ENCODE measurements at regions not wholly inside any gene's neighbourhood (a gene's known extent, or its start where the extent isn't known, plus 50 kb on each side); places are given as distances from the start of the nearest gene placed in this dataset.
A peak's percentile ranks its signal among the peaks of the same experiment; 100 is the strongest.
"Not testable (repeated sequence)": the region's sequence is repeated elsewhere in the genome, so short reads cannot be mapped to it uniquely, and the experiment has no call there.

DNA sequence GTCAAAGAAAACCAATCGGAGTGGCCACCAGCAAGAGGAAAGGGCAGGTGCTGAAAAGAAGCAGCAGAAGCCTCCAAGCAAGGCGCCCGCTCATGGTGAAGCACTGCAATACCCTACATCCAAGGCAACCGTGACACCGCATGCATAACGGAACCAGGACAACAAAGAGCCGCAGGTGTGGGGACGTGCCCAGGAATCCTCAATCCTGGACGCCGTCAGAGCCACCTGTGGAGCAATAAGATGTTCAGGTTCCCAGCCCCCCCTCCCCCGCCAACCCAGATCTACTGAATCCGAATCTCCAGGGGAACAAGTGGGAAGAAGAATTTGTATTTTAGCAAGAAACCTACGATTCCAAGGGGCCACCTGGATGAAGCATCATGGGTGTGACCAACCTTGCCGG, 70.8 kb downstream of the SHANK2 start:
- no peak for DNase-seq

DNA sequence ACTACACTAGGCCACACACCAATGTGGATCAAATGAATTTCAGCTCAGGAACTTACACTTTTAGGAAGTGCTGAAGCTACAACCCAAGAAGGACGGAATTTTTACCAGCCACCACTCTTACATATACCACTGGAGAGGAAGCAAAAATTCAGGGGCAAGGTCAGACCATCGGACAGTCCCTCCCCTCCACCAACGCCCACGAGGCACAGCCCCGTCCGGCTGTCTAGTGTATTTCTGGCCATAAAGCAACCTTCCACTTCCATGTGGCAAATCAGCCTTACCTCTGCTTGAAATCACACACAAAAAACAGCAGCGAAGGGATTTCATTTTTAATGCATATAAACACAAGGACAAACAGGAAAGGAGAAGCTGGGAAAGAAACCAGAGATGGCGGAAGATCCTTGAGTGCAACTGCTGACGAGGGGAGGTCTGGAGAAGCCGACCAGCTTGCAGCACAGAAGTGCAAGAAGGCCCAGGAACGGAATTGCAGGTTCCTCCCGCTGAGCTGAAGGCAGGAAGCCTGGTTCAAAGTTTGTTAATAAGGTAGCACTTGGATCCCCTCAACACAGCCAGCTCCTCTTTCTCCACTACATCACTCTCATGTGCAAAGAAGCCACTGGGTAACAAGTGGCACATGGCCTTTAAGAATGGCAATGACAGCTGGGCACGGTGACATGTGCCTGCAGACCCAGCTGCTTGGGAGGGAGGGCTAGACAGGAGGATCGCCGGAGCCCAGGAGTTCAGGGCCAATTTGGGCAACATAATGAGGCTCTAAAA, 71.5 kb downstream of the SHANK2 start:
- DNase-seq = no peak

DNA sequence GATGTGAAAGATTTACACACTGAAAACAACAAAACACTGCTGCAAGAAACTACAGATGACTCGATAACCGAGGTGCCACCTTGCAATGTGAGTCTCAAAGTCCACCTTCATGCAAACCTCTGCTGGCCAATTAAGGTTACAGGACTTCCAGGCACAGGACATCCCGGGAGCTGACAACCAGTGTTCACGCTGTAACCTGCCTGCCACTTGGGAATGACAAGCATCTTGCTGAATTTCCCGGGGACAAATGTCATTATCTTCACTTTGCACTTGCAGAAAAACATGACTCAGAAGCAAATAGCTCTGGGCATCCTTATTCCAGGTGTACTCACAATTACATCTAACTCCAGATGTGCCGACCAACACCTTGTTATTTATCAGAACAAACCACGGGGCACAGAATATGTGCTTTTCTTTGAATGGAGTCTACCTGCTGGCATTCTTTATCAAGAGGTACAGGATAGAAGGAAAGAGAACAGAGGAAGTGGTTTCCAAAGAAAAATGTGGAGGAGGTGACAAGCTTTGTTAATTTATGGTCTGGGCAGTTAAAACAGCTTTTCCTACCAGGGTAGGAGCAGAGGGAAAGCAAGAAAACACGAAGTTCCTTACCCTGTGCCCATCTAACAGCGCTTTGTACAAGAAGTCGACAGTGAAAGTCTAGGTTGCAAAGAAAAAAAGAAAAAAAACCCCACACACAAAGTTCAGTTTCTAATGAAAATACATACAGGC, 72.3 kb downstream of the SHANK2 start:
- DNase-seq = peak; percentile 2

DNA sequence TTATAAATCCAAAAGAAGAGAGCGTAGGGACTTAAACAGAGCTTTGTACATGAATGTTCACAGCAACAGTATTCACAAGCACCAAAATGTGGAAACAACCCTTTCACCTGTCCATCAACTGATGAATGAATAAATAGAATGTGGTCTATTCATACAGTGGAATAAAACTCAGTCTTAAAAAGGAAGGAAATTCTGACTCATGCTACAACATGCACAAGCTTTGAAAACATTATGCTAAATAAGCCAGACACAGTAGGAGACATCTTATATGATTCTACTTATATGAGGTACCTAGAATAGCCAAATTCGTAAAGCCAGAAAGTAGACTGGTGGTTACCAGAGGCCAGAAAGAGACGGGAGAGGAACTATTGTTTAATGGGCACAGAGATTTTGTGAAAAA, 74.3 kb downstream of the SHANK2 start:
- no peak for DNase-seq

DNA sequence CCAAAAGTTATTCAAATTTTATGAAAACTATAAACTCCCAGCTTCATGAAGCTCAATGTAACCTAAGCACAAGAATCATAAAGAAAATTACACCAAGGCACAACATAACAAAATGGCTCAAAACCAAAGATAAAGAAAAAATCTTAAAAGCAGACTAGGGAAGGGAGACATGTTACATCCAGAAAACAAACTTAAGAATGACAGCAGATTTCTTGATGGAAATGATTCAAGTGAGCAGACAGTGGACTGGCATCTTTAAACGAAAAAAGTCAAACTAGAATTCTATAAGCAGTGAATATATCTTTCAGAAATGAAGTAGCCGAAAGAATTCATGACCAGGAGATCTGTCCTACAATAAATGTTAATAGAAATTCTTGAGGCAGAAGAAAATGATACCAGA, 75.6 kb downstream of the SHANK2 start:
- DNase-seq = no peak

DNA sequence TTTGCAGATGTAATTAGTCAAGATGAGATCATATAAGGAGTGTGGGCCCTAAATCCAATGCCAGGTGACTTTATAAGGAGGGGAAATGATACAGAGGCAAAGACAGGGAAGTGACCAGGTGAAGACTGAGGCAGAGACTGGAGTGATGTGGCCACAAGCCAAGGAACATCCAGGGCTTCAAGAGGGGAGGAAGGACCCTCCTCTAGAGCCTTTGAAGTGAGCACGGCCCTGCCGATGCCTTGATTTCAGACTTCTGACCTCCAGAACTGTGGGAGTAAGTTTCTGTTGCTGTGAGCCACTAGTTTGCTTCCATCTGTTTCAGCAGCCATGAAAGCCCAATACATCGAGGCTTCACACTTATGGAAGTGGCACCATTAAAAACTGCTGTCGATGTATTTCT, 78.7 kb downstream of the SHANK2 start:
- DNase-seq = no peak

DNA sequence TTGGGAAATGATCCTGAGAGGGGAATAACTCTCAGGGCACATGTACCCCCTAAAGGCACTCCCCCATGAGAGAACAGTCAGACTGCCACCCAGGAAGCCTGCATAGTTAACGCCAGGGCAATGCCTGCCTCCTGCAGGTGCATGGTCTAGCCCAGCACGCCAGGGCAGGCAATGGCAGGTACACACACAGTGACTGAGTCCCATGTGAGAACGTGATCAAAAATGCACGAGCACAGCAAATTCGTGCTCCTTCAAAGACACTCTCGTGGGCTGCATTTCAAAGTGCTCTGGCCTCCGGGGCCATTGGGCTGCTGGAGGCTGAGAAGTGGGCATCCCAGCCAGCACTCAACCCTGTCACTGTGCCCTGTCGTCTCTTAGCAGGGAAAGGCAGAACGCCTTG, 79.7 kb downstream of the SHANK2 start:
- no peak for DNase-seq

DNA sequence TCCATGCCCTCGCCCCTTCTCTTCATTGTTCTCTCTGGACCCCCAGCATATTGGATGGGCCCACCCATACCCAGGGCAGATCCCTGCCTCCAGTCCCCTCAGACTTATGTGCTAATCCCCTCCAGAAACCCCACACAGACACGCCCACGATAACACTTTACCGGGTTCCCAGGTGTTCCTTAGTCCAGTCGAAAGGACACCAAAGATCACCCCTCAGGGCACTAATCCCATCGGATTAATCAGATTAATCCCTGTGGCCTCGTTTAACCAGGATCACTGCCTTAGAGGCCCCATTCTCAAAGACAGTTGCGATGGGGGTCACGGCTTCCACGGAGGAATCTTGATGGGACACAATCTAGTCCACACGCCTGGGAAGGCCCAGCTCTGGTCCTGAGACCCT, 80.8 kb downstream of the SHANK2 start:
- DNase-seq = no peak

DNA sequence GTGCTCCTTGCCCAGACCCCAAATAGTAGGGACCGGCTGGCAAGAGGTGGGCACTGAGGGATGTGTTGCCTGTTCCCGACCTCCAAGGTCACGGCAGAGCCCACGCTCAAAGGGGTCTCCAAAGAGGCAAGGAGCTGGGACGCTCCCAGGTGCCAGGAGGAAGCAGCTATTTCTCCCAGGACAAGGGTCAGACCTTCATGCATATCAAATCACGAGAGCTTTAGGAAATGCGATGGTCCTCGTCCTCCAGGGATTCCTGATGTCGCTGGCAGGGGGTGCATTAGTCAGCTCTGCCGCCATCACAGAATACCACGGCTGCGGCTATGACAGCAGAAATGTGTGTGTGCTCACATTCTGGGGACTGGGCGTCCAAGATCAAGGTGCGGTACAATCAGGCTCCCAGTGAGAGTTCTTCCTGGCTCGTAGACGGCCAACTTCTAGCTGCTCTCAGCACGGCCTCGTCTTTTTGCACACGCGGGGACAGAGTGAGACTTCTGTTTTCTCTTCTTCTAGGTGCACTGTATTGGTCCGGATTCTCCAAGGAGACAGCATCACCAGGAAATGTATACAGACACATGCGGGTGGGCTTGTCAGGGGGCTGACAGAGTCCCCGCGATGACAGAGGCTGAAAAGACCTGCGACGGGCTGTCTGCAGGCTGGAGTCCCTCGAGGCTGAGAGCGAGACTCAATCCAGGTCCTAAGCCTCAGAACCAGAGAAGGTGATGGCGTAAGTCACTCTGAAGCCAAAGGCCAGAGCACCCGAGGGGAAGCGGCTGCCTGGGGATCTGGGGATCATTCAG, 81.6 kb downstream of the SHANK2 start:
- DNase-seq = no peak

DNA sequence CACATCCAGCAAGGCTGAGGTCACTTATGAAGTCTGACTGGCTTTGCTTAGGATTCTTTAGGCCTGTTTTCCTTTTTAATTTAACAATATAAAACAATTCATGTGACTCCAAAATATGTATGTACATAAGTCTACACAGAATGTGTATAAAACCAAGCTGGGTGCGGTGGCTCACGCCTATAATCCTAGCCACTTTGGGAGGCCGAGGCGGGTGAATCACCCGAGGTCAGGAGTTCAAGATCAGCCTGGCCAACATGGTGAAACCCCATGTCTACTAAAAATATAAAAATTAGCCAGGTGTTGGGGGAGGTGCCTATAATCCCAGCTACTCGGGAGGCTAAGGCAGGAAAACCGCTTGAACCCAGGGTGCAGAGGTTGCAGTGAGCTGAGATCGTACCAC, 83.1 kb downstream of the SHANK2 start:
- DNase-seq = no peak

DNA sequence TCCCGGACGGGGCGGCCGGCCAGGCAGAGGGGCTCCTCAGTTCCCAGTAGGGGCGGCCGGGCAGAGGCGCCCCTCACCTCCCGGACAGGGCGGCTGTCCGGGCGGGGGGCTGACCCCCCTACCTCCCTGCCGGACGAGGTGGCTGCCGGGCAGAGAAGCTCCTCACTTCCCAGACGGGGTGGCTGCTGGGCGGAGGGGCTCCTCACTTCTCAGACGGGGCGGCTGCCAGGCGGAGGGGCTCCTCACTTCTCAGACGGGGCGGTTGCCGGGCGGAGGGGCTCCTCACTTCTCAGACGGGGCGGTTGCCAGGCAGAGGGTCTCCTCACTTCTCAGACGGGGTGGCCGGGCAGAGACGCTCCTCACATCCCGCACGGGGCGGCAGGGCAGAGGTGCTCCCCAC, 84.6 kb downstream of the SHANK2 start:
- not testable (repeated sequence) for DNase-seq

DNA sequence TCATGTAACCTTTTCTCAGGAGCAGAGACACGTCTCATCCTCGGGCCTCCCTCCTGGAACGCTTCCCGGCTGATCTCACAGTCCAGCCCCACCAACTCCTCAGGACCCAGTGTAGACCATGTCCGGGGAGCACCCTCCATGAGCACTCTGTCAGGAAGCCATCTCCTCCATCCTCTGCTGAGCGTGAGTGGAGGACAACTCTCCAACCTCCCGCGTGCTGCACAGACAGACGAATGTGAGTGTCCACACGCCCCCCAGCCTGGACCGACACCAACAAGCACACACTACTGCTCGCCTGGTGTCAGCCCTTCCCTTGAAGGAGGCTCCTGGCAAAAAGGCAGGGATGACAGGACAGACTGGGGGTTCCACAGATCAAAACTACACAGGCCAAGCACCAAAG, 86.6 kb downstream of the SHANK2 start:
- no peak for DNase-seq

DNA sequence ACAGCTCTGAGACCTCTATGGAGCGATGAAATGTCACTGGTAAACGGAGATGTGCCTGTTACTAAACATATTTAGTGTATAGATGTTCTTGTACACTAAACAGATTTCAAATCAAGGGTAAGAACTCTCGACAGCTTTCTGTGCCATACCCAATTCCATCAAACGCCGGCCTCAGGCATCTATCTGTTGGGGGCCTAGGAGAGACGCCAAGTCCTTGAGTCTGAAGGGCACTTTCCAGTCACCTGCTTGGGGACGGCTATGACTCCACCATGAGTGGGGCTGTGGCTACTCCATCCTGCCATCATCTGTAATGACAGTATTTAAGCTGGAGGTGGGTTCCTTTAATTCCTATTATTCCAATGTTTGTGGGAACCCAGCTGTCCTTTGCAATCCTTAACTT, 87.8 kb downstream of the SHANK2 start:
- DNase-seq = no peak

DNA sequence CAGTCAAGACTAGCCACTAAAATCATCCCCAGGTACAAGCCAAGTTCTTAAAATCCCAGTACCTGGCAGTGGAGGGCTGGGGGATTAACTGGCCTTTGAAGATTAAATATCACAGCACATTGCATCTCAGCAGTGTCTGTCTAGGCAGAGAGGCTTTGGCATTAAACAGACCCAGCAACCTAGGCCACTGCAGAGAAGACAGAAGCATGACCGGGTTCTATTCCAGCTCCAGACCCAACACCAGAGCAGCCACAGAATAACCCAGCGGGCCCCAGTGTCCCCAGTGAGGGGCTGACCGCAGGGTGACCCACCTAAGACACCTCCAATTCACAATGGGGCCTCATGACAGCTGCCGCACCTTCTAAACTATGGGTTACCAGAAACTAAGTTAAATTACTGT, 88.2 kb downstream of the SHANK2 start:
- DNase-seq = no peak

DNA sequence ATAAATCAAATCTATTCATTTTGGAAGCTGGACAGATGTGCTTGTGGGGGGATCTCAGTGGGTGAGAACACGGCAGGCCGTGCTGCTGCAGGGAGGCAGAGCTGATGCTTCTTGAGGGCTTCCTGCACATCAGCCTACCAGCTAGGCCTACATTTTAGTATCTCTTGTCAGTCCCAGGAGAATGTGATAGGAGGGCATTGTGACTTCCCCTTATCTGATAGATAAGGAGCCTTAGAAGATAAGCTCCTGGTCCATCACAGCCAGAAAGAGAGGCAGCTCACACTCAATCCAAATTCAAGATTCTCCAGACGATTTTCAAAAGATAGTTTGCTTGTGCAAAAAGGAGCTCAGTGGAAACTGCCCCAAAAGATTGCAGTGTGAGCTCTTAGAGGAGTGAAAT, 89.0 kb downstream of the SHANK2 start:
- DNase-seq = no peak

DNA sequence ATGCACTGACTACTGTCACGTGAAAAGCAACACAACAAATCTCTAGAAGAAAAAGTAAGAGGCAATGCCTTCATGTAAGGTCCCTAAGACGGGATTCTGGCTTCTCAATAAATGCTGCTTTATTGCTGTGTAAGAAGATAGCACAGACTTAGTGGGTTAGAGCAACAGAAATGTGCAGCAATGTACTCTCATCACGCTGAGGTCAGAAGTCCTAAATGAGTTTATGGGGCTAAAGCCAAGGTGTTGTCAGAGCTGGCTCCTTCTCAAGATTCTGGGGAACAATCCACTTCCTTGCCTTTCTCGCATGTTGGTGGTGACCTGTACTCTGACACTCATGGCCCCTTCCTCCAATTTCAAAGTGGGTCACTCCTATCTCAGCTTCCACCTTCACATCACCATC, 93.4 kb downstream of the SHANK2 start:
- DNase-seq = no peak

DNA sequence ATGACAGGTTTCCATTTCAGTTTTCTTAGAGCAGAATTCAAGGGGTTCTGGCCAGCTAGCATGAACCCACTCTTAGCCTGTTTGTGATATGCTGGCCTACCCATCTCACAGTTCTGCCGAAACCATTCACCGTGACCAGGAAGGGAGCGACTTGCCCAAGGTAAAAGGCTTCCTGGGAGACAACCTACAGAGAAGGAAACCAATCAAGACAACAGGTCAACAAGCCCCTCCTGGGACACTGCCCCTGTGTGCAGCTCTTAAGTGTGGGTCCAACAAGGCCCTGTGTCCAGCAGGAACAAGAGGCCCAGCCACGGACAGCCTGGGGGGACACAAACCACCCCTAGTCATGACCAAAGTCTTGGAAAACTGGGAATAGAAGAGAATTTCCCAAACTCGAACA, 94.7 kb downstream of the SHANK2 start:
- not testable (repeated sequence) for DNase-seq

DNA sequence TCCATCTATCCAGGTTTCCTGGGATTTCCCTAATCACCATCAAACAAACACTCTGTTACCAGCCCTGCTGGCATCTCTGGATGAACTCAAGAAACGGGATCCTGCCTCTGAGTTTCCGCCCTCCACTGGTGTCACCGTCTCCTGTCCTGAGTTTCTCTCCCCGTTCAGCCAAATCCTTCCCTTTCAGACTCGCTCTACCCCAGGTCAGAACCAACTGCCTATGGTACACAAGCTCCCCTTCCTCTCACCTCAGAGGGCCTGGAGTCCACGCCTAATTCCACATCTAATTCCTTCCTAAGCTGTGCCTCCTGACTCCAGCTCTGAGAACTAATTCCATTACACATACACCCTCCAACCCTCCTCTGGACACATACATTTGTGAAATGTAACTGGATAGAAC, 96.1 kb downstream of the SHANK2 start:
- no peak for DNase-seq

DNA sequence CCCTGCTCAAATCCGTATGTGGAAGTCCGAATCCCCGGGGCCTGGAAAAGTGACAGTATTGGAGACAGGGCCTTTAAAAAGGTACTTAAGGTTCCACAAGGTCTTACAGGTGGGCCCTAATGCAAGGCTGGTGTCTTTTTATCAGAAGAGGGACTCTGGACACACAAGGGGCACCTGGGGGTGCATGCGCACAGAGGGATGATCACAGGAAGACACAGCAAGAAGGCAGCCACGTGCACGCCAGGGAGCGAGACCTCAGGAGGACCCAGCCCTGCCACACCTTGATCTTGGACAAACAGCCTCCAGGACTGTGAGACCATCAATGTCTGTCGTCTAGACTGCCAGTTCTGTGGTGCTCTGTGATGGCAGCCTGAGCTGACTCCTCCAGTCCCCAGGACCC, 96.5 kb downstream of the SHANK2 start:
- no peak for DNase-seq

DNA sequence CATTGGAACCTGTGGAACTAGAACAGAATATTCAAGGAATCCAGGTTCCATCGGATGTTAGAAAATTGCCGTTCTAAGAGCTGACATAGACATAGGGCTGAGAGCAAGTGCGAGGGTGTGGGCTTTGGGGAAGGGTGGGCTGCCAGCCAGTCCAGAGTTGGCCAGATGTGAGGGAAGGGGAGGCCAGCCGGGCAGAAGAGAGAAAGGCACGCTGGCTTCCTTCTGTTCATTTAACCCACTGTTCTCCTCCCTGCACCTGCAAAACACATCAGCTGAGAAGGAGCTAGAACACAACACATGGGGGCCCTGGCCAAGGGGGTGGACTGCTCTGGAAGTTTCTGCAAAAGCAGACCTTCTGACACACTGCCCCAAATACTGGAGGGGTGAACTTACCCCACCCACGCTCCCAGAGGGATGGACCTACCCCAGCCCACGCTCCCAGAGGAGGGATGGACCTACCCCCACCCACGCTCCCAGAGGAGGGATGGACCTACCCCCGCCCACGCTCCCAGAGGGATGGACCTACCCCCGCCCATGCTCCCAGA, 98.0 kb downstream of the SHANK2 start:
- no peak for DNase-seq

DNA sequence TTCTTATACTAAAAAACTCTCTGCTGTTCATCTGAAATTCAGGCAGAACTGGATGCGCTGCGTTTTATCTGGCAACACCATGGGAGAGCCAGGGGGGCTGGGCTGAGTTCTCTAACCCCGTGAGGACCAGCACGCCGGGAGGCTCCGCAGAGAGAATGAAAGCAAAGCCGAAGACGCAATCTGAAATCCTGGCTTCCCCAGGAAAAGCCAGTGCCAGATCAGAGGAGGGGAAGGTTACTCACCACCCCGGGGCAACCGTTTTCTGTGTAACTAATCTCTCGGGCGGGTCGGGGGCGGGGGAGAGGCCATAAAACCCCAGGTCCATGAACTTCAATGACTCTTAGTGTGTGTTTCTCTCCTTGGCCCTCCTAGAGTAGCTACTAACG, 99.4 kb downstream of the SHANK2 start:
- peak; percentile 63 for DNase-seq

DNA sequence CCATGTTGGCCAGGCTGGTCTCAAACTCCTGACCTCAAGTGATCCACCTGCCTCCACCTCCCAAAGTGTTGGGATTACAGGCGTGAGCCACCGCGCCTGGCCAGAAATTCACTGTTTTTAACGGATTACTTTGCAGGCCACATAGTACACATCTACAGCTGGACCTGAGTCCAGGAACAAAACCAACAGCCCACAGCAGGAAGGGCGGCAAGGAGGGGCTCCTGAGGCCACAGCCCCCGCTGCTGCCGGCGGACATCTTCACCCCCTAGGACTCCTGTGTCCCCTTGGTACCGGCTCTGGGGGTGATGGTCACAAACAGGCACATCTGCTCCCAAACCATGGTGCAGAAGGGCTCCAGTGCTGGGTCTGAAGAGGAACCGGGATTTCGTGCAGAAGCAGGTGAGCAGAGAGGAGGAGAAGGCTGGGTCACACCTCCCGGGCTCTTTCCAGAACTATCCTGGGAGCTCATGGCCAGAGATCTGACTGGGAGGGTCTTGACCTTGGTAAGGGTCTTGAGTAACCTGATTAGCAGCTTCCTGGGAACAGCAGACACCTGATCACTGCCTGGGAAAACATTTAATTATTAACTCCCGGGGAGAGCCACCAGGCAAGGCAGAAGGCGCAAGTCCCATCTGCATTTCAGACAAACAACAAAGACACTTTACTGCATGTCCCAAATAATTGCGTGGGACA, 99.9 kb downstream of the SHANK2 start:
- not testable (repeated sequence) for DNase-seq

DNA sequence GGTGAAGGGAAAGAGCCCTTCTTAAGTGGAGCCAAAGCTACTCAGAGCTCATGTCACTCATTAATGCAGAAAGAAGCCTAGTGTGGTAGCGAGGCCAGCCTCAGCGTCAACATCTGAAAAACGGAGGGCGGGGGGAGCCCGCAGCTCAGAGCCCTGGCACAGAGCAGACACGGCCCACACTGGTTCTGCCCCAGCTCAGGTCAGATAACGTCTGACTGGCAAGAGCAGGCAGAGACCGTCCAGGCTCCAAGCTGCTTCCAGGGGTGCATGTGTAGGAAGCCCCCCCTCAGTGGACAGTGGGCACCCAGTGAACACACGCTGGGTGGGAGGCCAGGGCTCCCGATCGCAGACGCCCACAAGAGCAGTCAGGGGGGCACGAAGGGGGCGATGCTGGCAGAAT, 100.8 kb downstream of the SHANK2 start:
- no peak for DNase-seq

Measured in NCI-H226 (cell line).